MM.1S (cell line): ENCODE measurements at regions not wholly inside any gene's neighbourhood (a gene's known extent, or its start where the extent isn't known, plus 50 kb on each side); places are given as distances from the start of the nearest gene placed in this dataset.

ENCODE experiments used
- DNase-seq: peaks from one replicate; pipeline ENCODE4 v3.0.0-alpha.2; 2015
- H2AFZ ChIP-seq: fragments of 300-600 bp; sonication (generic); 2 replicates; pipeline ENCODE4 v1.6.0; 2016; ENCODE audit warnings: antibody characterized with exemption, low read length
- H3F3A ChIP-seq: fragments of 300-600 bp; sonication (generic); 2 replicates; pipeline ENCODE4 v1.6.1; 2016; ENCODE audit warnings: mild to moderate bottlenecking, antibody characterized with exemption, low read length, moderate library complexity, mixed read lengths; ENCODE audit not compliant: insufficient read depth
- H3K27ac ChIP-seq: fragments of 300-600 bp; sonication (generic); 2 replicates; pipeline ENCODE4 v1.5.1; 2016; ENCODE audit warnings: mild to moderate bottlenecking, low read length
- H3K27me3 ChIP-seq: fragments of 300-600 bp; sonication (generic); replicated peaks from 2 replicates; pipeline ENCODE4 v1.6.0; 2016; ENCODE audit warnings: low read length; ENCODE audit not compliant: insufficient read depth
- H3K36me3 ChIP-seq: fragments of 300-600 bp; sonication (generic); replicated peaks from 2 replicates; pipeline ENCODE4 v1.6.1; 2016; ENCODE audit warnings: mild to moderate bottlenecking, low read length, mixed read lengths; ENCODE audit not compliant: insufficient read depth
- H3K4me1 ChIP-seq: fragments of 300-600 bp; sonication (generic); 2 replicates; pipeline ENCODE4 v1.6.1; 2016; ENCODE audit warnings: low read length, mixed read lengths
- H3K4me2 ChIP-seq: fragments of 300-600 bp; sonication (generic); 2 replicates; pipeline ENCODE4 v1.6.0; 2016; ENCODE audit warnings: low read depth, low read length
- H3K4me3 ChIP-seq: fragments of 300-600 bp; sonication (generic); 2 replicates; pipeline ENCODE4 v1.5.1; 2016; ENCODE audit warnings: low read length, mixed read lengths
- H3K79me2 ChIP-seq: fragments of 300-600 bp; sonication (generic); 2 replicates; pipeline ENCODE4 v1.6.1; 2016; ENCODE audit warnings: mixed run types, low read length, mixed read lengths
- H3K9ac ChIP-seq: fragments of 300-600 bp; sonication (generic); 2 replicates; pipeline ENCODE4 v1.6.1; 2016; ENCODE audit warnings: low read length, mixed read lengths
- H3K9me2 ChIP-seq: fragments of 300-600 bp; sonication (generic); replicated peaks from 2 replicates; pipeline ENCODE4 v1.6.1; 2016; ENCODE audit warnings: mild to moderate bottlenecking, low read length, mixed read lengths; ENCODE audit not compliant: insufficient read depth
- H3K9me3 ChIP-seq: fragments of 300-600 bp; sonication (generic); replicated peaks from 2 replicates; pipeline ENCODE4 v1.6.1; 2016; ENCODE audit warnings: mild to moderate bottlenecking, low read length, mixed read lengths; ENCODE audit not compliant: insufficient read depth
- H4K20me1 ChIP-seq: fragments of 300-600 bp; sonication (generic); 2 replicates; pipeline ENCODE4 v1.6.1; 2016; ENCODE audit warnings: mild to moderate bottlenecking, low read length, moderate library complexity, mixed read lengths; ENCODE audit not compliant: insufficient read depth
- EZH2 ChIP-seq: fragments of 300-600 bp; sonication (generic); optimal IDR thresholded peaks from 2 replicates; pipeline ENCODE3; 2017; ENCODE audit warnings: low read depth, mild to moderate bottlenecking, antibody characterized with exemption, low read length, mixed read lengths
- EZH2phosphoT487 ChIP-seq: fragments of 300-600 bp; sonication (generic); IDR thresholded peaks from 2 replicates; pipeline ENCODE4 v1.6.1; 2018; ENCODE audit warnings: antibody characterized with exemption, low read length
- TF ChIP-seq, protein P1 (sequence below): fragments of 300-600 bp; sonication (generic); IDR thresholded peaks from 2 replicates; pipeline ENCODE4 v1.5.1; 2016; ENCODE audit warnings: antibody characterized with exemption, low read length, mixed read lengths

DNA sequence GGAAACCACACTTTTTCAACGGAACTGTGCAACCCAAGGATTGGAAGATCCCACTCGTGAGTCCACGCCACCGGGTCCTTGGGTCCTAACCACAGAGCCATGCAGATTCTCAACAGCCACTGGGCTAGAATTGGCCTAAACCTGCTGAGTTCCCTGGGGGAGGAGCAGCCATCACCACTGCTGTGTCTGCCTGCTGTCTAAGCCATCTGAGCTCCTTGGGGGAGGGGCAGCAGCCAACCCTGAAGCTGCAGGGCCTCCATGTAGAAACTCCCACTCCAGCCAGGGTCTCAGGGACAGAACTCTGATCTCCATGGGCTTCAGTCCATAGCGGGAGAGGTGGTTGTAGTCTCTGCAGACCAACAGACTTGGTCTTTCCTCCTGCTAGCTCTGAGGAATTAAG, 154.6 kb upstream of the VGLL2 start:
- Histone ChIP-seq H3K4me3 (no peak overlapping the region), H2AFZ (no peak overlapping the region), H3K4me1 (no peaks in the 10 kb centered on the region), H3K9ac (no peak overlapping the region), H4K20me1 (no peaks in the 10 kb centered on the region), H3F3A (no peaks in the 10 kb centered on the region), H3K36me3 (no peaks in the 10 kb centered on the region), H3K27me3 (no peaks in the 10 kb centered on the region), H3K9me2 (no peaks in the 10 kb centered on the region), H3K4me2 (no peak overlapping the region), H3K27ac (no peak overlapping the region), H3K79me2 (no peaks in the 10 kb centered on the region), H3K9me3 (no peaks in the 10 kb centered on the region)
- DNase-seq = no peak
- TF ChIP-seq, protein P1, sequence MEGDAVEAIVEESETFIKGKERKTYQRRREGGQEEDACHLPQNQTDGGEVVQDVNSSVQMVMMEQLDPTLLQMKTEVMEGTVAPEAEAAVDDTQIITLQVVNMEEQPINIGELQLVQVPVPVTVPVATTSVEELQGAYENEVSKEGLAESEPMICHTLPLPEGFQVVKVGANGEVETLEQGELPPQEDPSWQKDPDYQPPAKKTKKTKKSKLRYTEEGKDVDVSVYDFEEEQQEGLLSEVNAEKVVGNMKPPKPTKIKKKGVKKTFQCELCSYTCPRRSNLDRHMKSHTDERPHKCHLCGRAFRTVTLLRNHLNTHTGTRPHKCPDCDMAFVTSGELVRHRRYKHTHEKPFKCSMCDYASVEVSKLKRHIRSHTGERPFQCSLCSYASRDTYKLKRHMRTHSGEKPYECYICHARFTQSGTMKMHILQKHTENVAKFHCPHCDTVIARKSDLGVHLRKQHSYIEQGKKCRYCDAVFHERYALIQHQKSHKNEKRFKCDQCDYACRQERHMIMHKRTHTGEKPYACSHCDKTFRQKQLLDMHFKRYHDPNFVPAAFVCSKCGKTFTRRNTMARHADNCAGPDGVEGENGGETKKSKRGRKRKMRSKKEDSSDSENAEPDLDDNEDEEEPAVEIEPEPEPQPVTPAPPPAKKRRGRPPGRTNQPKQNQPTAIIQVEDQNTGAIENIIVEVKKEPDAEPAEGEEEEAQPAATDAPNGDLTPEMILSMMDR = no peak
- TF ChIP-seq EZH2phosphoT487 (no peak), EZH2 (no peak)

- no peak overlapping the region for H3K27ac ChIP-seq
- no peaks in the 10 kb centered on the region for H3K36me3 ChIP-seq
- H2AFZ ChIP-seq = no peak overlapping the region
- H3K4me1 ChIP-seq = no peaks in the 10 kb centered on the region
- no peaks in the 10 kb centered on the region for H4K20me1 ChIP-seq
- H3K4me2 ChIP-seq = no peak overlapping the region
- no peak overlapping the region for H3K4me3 ChIP-seq
- no peaks in the 10 kb centered on the region for H3K79me2 ChIP-seq
- H3K27me3 ChIP-seq = no peaks in the 10 kb centered on the region
- no peaks in the 10 kb centered on the region for H3K9me3 ChIP-seq
- no peaks in the 10 kb centered on the region for H3F3A ChIP-seq
- TF ChIP-seq, protein P1 = no peak
- no peak for TF ChIP-seq EZH2phosphoT487
- TF ChIP-seq EZH2 = no peak
- H3K9ac ChIP-seq = no peak overlapping the region
- H3K9me2 ChIP-seq = no peaks in the 10 kb centered on the region
- no peak for DNase-seq
Measured at GRCh38 chr6:117117652-117118051, 147.7 kb upstream of the VGLL2 start.

- DNase-seq = no peak
- Histone ChIP-seq H2AFZ (no peak overlapping the region), H3F3A (no peaks in the 10 kb centered on the region), H3K4me3 (no peak overlapping the region), H3K9me3 (no peaks in the 10 kb centered on the region), H3K4me1 (no peaks in the 10 kb centered on the region), H4K20me1 (no peaks in the 10 kb centered on the region), H3K27ac (no peak overlapping the region), H3K36me3 (no peaks in the 10 kb centered on the region), H3K9ac (no peak overlapping the region), H3K79me2 (no peaks in the 10 kb centered on the region), H3K4me2 (no peak overlapping the region), H3K9me2 (no peaks in the 10 kb centered on the region), H3K27me3 (no peaks in the 10 kb centered on the region)
- TF ChIP-seq, protein P1 = no peak
- TF ChIP-seq EZH2phosphoT487 (no peak), EZH2 (no peak)
Measured at GRCh38 chr6:117118490-117118889, 146.9 kb upstream of the VGLL2 start.
